T-helper 1 cell treated with Interleukin-12 subunit alpha and Interleukin-12 subunit beta and Interleukin-4 antibody, amounts not matched to agents 30 ng/mL and 1 ng/mL, for 36 hours (primary cell): ENCODE measurements at regions not wholly inside any gene's neighbourhood (a gene's known extent, or its start where the extent isn't known, plus 50 kb on each side); places are given as distances from the start of the nearest gene placed in this dataset.
"Not testable (repeated sequence)": the region's sequence is repeated elsewhere in the genome, so short reads cannot be mapped to it uniquely, and the experiment has no call there.

Experiments used
- intact Hi-C: fragments of 100-400 bp; cut with micrococcal nuclease; formaldehyde crosslinking; loops from one replicate; pipeline ENCODE4 v1.15.1; 2024

GRCh38 chr22:26916236-26916635 is 258.8 kb downstream of the MIAT start:
- intact Hi-C loops = no loop called here

- intact Hi-C loops = no loop called here
Observed at GRCh38 chr22:26918226-26918625, 260.8 kb downstream of the MIAT start.

GRCh38 chr22:26921726-26922125 is 264.3 kb downstream of the MIAT start:
- intact Hi-C loops = no loop called here

GRCh38 chr22:26922806-26923205 is 265.4 kb downstream of the MIAT start:
- intact Hi-C loops = no loop called here

- intact Hi-C loops = no loop called here
Observed at GRCh38 chr22:26923531-26923930, 266.1 kb downstream of the MIAT start.

GRCh38 chr22:26927821-26928220 is 270.4 kb downstream of the MIAT start:
- intact Hi-C loops = no loop called here

GRCh38 chr22:26931471-26931870 is 274.1 kb downstream of the MIAT start:
- intact Hi-C loops = no loop called here

GRCh38 chr22:26933105-26933590 is 275.8 kb downstream of the MIAT start:
- intact Hi-C loops = no loop called here

GRCh38 chr22:26937213-26937612 is 279.8 kb downstream of the MIAT start:
- intact Hi-C loops = no loop called here

GRCh38 chr22:26939466-26939865 is 282.1 kb downstream of the MIAT start:
- intact Hi-C loops = no loop called here

GRCh38 chr22:26941896-26942636 is 284.7 kb downstream of the MIAT start:
- intact Hi-C loops = no loop called here

- intact Hi-C loops = no loop called here
Observed at GRCh38 chr22:26942637-26942957, 285.2 kb downstream of the MIAT start.

- intact Hi-C loops = no loop called here
Observed at GRCh38 chr22:26945565-26945964, 288.2 kb downstream of the MIAT start.

GRCh38 chr22:26949193-26949592 is 291.8 kb downstream of the MIAT start:
- intact Hi-C loops = no loop called here

- intact Hi-C loops = not testable (repeated sequence)
Observed at GRCh38 chr22:26951139-26951538, 293.8 kb downstream of the MIAT start.

GRCh38 chr22:26952004-26952403 is 294.6 kb downstream of the MIAT start:
- intact Hi-C loops = no loop called here

GRCh38 chr22:26952451-26953011 is 295.1 kb downstream of the MIAT start:
- intact Hi-C loops = no loop called here

- intact Hi-C loops = no loop called here
Observed at GRCh38 chr22:26953012-26953883, 295.9 kb downstream of the MIAT start.

- intact Hi-C loops = no loop called here
Observed at GRCh38 chr22:26956371-26956770, 299.0 kb downstream of the MIAT start.

GRCh38 chr22:26957176-26957575 is 299.8 kb downstream of the MIAT start:
- intact Hi-C loops = no loop called here

- intact Hi-C loops = no loop called here
Observed at GRCh38 chr22:26957897-26958296, 300.5 kb downstream of the MIAT start.

GRCh38 chr22:26958378-26958777 is 301.0 kb downstream of the MIAT start:
- intact Hi-C loops = no loop called here
